ENCODE measurements at regions not wholly inside any gene's neighbourhood (a gene's known extent, or its start where the extent isn't known, plus 50 kb on each side); places are given as distances from the start of the nearest gene placed in this dataset.

DNA sequence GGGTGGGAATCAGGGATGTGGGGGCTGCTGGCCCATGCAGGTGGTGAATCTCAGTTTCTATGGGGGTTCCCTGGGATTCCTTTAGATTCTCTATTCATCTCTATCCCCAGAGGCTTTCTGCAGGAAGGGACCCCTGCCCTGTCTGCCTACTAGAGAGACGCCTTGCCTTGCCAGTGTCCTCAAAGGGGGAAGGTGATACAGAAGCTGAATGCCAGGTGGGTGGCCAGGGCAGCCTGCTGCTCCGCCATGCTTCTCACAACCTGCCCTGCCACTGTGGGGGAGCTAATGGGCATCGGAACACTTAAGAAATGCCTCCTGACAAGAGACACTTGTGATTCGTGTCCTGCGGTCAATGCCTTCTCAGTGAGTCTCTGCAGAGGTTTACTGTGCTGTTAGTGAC is 368.4 kb downstream of the EN1 start:
- TF ChIP-seq, protein P1, sequence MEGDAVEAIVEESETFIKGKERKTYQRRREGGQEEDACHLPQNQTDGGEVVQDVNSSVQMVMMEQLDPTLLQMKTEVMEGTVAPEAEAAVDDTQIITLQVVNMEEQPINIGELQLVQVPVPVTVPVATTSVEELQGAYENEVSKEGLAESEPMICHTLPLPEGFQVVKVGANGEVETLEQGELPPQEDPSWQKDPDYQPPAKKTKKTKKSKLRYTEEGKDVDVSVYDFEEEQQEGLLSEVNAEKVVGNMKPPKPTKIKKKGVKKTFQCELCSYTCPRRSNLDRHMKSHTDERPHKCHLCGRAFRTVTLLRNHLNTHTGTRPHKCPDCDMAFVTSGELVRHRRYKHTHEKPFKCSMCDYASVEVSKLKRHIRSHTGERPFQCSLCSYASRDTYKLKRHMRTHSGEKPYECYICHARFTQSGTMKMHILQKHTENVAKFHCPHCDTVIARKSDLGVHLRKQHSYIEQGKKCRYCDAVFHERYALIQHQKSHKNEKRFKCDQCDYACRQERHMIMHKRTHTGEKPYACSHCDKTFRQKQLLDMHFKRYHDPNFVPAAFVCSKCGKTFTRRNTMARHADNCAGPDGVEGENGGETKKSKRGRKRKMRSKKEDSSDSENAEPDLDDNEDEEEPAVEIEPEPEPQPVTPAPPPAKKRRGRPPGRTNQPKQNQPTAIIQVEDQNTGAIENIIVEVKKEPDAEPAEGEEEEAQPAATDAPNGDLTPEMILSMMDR (conservative IDR thresholded peaks at IDR 0.05; ENCODE audit: low read depth, low read length): no peak
- TF ChIP-seq EZH2 (IDR thresholded peaks at IDR 0.05; ENCODE audit: borderline replicate concordance, low read depth, low read length, poor library complexity, severe bottlenecking): no peak

Measured in A673 (cell line).